NCI-H510A treated with DMSO at 0.1 percent for 48 hours (cell line): ENCODE measurements at regions not wholly inside any gene's neighbourhood (a gene's known extent, or its start where the extent isn't known, plus 50 kb on each side); places are given as distances from the start of the nearest gene placed in this dataset.

Experiments used
- DNase-seq: peaks from one replicate; lab custom pipeline; 2025; lab: John Stamatoyannopoulos, UW

- DNase-seq, result no peak
These were observed 1212.6 kb downstream of the SLITRK5 start for GRCh38 chr13:88883741-88884140.

DNA sequence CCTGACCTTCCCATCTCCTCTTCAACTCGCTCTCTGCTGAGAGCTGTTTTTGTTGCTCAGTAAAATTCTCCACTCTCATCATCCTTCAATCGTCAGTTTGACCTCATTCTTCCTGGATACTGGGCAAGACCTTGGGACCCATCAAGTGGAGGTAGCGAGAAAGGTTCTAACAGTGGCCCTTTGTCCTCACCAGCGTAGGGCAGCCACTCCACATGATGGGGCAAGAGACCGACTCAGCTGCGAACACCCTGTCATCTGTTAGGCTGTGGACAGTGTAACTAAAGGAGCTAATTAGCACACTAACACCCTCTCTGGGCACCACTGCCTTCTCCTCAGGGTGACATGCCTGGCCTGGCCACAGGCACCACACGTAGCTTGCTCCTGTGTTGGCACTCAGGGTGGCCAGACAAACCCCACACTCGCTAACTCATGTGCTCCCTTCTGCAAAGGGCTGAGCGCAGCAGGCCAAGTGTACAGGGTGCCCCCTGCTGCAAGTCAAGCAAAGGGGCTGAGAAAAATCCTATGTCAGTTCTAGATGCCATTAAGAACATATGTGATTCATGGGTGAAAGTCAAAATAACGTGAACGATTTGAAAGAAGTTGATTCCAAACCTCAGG is 1216.0 kb downstream of the SLITRK5 start:
- DNase-seq, result no peak

DNA sequence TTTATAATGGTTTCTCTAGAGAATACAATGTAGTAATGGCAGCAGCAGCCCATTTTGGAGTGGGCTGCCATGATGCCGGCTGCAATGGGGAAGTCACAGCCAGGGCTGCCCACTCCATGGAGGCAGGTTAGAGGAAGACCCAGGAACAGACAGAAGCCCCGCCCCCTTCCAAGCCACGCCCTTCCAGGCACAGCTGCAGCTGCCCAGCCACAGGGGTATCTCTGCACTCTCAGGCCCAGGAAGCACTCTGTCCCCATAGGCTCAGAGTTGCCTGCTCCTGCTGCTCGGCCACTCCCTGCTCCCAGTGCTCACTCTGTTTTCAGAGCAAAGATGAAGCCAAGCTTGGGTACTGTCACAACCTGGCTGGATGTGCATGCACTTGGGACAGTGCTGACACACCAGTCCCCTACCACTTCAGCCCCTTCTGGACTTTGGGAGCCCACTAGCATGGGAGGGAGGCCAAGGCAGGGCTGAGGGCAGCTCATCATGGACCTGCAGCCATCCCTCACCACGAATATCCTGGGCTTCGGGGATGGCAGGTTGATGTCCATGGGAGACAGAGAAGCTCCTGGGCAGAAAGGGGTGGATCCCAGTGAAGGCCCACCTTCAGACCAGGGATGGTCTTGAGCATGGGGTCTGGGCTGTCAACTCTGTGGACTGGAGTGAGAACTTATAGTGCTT is 1224.2 kb downstream of the SLITRK5 start:
- DNase-seq, result no peak

DNA sequence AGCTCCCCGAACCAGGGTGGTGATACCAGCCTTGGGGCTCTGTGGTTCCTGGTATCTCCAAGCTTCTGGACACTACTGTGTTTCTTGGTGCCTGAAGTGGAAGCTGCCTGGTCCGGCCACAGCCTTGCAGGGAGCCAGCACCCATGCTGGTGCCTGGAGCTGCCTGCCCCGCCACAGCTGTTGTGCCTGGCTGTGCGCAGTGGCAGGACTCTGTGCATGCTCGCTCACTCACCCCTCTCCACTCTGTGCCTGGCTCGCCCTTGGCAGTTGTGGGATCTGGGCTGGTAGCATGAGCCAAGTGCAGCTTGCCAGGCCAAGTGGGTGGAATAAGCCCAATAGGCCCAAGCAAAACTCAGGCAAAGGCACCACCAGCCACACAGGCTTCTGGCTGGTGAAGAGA is 1225.3 kb downstream of the SLITRK5 start:
- no peak for DNase-seq

DNA sequence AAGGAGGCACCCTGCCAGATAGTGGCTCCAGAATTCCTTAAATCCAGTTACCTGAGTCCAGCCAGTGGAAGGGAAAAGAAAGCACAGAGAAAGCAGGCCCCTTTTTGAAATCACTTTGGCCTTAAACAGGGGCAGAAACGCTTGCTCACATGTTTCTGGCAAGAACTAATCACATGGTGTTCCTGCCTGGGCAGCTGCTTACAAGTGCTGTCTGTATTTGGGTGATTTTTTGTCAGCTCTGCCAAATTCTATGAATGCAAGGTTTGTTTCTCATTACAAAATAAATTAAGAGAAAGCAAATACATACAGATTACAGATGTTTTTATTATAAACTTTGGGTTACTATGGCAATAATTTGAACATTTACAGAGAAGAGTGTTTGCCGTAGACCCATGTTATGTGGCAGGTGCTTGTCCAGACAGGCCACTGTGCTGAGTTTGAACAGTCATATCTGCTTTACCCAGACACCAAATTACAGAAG is 1237.8 kb downstream of the SLITRK5 start:
- peak; percentile 63 for DNase-seq

GRCh38 chr13:88919970-88920628 is 1248.9 kb downstream of the SLITRK5 start:
- no peak for DNase-seq

DNA sequence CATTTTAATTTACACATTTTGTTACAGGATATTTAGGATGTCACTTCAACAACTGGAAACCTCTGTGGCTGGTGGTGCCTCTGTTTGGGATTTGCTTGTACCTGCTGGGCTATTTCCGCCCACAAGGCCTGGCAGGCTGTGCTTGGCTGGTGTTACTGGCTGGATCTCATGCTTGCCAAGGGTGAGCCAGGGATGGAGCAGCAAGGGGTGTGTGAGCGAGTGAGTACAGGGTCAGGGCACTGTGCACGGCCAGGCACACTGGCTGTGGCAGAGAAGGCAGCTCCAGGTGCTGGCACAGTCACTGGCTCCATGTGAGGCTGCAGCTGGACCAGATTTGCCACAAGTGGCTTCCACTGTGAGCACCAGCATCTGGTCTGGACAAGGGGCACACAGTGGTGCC is 1254.8 kb downstream of the SLITRK5 start:
- no peak for DNase-seq

DNA sequence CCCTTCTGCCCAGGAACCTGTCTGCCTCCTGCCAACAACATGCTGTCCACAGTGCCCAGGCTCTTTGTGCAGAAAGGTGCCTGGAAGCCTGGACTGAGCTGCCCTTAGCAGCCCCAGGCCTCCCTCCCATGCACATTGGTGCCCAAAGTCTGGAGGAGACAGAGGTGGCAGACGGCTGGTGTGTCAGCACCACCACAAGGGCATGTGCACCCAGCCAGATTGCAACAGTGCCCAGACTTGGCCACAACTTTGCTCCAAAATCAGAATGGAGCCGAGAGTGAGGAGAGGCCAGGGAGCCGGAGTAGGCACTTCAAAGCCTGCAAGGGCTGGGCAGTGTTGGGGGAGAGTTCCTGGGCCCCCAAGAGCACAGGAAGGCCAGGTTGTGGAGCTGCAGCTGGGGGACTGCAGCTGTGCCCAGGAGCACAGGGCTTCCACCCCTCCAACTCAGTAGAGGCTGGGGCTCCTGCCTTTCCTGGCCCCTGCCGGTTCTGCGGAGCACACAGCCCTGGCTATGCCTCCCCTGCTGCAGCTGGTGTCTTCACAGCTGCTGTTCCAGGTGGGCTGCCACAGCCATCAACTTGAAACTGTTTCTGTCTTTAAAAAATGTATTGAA is 1255.8 kb downstream of the SLITRK5 start:
- no peak for DNase-seq

GRCh38 chr13:88932950-88933349 is 1261.8 kb downstream of the SLITRK5 start:
- peak; percentile 51 for DNase-seq

- DNase-seq, result no peak
These were observed 1266.2 kb downstream of the SLITRK5 start for GRCh38 chr13:88937384-88937783.

GRCh38 chr13:88945793-88946192 is 1274.6 kb downstream of the SLITRK5 start:
- DNase-seq, result no peak

DNA sequence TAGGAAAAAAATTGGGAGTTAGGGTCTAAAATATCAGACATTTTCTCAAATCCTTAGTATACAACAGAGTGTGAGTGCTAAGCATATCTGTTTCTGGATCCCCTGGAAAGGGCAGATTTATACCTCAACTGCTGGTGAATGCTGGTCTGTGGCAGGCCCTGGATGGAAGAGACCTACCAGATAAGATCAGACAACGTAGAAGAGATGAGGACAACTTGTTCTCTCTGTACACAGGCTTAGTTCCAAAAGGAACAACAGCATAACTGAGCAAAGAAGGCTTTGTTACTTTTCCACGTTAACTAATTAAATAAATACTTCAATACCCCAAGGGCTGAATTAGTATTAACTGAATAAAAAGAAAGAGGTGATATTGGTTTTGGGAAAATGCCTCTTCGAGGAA is 1277.3 kb downstream of the SLITRK5 start:
- DNase-seq, result no peak

GRCh38 chr13:88958821-88959220 is 1287.7 kb downstream of the SLITRK5 start:
- DNase-seq, result no peak

DNA sequence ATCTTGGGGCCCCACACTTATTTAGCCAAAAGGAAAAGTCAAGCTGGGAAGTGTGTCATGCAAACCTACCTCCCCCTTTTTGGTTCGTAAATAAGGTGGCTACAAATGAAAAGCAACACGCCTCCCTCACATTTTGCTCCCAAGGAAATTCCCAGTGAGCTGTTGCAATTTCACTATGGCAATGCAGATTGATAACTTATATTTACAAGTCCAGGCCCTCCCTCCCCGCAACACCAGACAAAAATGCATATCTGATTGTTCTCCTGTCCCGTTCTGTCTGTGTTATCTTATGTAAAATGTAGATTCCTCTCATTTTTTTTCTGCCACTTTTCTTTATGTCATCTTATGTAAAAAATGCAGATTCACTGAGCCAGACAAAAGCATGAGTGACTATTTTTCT is 1305.3 kb downstream of the SLITRK5 start:
- DNase-seq, result no peak

DNA sequence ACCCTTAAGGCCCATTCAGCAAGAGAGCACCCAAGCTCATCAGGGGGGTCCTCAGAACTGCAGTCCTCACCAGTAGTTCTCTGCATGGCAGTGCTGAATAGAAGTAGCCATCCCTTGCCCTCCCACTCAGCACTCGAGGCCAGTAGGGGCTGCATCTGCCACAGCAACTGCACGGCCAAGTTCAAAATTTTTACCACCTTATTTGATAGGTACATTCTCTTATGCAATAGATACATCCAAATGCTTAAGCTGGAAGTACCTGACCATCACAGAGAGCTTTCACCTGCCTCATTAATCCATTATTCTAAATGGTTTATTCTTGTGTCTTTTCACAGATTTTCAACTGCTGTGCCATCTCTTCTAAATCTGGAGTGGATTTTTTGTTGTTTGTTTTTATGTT is 1307.4 kb downstream of the SLITRK5 start:
- no peak for DNase-seq

- DNase-seq, result no peak
These were observed 1308.4 kb downstream of the SLITRK5 start for GRCh38 chr13:88979465-88980175.

DNA sequence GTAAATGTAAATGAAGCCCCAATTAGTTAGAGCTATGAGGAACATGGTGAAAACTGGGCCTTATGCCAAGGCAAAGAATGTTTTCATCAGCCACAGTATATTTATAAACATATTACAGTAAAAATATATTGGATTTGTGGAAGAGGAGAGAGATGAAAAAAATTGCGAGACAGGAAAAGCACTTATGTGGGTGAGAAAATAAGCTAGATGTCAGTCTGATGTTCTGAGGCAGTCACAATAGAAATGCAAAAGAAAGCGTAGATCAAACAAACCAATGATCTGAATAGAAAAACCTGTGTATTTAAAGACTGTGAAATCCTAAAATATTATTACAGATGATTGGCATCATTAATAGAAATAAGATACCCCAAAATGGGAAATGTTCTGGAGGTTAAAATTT is 1332.5 kb downstream of the SLITRK5 start:
- DNase-seq, result no peak

- no peak for DNase-seq
These were observed 1340.4 kb downstream of the SLITRK5 start for GRCh38 chr13:89011615-89012014.

DNA sequence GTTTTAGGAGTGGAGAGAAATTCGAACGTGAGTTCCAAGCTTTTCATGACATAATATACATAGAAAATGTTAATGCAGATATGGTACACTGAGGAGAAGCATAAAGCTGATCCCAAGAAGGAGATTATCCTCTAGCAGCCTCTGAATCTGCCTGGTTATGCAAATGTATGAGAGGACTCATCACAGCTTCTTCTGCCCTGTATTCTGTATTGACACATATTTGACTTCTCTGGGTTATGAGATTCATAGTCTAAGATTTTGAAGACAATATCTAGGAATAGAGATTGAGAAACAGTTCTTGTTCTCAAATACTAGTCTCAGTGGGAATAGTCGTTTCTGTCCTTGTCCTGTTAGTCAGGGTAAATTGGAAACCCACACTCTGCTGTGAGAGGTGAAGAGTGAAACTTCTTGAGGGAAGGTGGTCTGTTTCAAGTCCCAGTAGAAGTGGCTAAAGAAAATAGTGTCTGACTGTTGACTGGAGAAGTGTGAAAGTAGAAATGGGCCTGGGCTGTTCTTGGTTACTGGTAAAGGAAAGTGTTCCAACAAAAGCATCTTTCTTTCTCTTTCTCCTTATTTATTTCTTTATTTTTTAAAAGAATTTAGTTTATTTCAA is 1356.6 kb downstream of the SLITRK5 start:
- no peak for DNase-seq

DNA sequence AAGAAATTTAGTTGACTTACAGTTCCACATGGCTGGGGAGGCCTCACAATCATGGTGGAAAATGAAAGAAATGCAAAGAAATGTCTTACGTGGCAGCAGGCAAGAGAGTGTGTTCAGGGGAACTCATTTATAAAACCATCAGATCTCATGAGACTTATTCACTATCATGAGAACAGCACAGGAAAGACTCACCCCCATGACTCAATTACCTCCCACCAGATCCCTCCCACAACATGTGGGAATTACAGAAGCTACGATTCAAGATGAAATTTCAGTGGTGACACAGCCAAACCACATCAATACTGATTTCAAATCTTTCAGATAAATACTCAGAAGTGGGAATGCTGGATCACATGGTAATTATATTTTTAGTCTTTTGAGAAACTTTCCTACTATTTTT is 1357.9 kb downstream of the SLITRK5 start:
- no peak for DNase-seq

DNA sequence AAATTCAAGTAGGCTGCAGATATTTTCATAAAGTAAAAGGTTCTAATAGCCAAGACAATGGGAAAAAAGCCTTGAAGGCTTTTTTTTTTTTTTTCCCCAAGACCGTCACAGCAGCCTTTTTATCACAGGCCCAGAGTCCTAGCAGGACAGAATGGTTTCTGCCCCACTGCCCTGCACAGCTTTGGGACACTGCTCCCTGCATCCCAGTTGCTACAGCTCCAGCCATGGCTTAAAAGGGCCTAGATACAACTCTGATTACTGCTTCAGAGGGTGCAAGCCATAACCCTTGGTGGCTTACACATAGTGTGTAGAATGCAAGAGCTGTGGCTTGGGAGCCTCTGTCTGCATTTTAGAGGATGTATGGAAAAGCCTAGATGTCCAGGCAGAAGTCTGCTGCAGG is 1362.8 kb downstream of the SLITRK5 start:
- DNase-seq, result no peak

- no peak for DNase-seq
These were observed 1381.5 kb downstream of the SLITRK5 start for GRCh38 chr13:89052699-89053098.
